ENCODE measurements at regions not wholly inside any gene's neighbourhood (a gene's known extent, or its start where the extent isn't known, plus 50 kb on each side); places are given as distances from the start of the nearest gene placed in this dataset.

DNA sequence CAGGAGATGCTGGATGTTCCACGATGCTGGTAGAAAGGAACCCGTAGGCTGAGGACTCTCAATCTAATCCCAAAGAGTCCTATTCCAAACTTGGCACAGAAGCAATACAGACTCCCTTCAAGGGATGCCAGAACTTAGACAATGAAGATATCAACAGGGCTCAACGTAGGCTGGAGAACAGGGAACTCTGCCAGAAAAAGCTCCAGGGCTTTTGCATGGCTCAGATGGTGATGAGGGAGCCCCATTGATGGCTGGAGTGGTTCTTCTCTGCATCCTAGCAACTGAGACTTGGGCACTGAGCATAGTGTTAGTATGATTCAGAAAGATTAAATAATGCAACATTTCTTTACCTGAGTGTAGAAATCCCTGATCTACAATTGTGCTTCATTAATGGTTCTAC, 117.2 kb upstream of the NCK2 start:
- Histone ChIP-seq H3F3A (ENCODE audit: insufficient read depth, low read length, poor library complexity, severe bottlenecking) (no peaks in the 10 kb centered on the region), H2AFZ (ENCODE audit: low read depth, low read length) (no peak overlapping the region), H3K9me3 (ENCODE audit: low read length) (no peaks in the 10 kb centered on the region), H3K4me2 (ENCODE audit: low read length) (no peak overlapping the region), H3K27me3 (ENCODE audit: insufficient read depth, low read depth, low read length) (no peaks in the 10 kb centered on the region), H3K9ac (ENCODE audit: low read length) (no peak overlapping the region), H3K9me2 (ENCODE audit: insufficient read depth, low read length) (no peaks in the 10 kb centered on the region), H3K36me3 (ENCODE audit: insufficient read depth, low read length) (no peaks in the 10 kb centered on the region), H3K4me3 (ENCODE audit: low read length) (no peak overlapping the region), H3K79me2 (replicated peaks; ENCODE audit: insufficient read depth, low read length) (no peaks in the 10 kb centered on the region), H4K20me1 (ENCODE audit: insufficient read depth) (no peaks in the 10 kb centered on the region), H3K27ac (ENCODE audit: low read length) (no peak overlapping the region)
- TF ChIP-seq SMC3 (conservative IDR thresholded peaks at IDR 0.05; ENCODE audit: poor library complexity) (no peak), RAD21 (conservative IDR thresholded peaks at IDR 0.05) (no peak), TAF1 (IDR thresholded peaks at IDR 0.05; ENCODE audit: low read depth) (no peak), EZH2 (IDR thresholded peaks at IDR 0.05; ENCODE audit: borderline replicate concordance, insufficient read depth, low read length, poor library complexity, severe bottlenecking) (no peak), POLR2AphosphoS5 (IDR thresholded peaks at IDR 0.05) (no peak), EP300 (conservative IDR thresholded peaks at IDR 0.05; ENCODE audit: poor library complexity, severe bottlenecking) (no peak), MXI1 (conservative IDR thresholded peaks at IDR 0.05; ENCODE audit: poor library complexity, severe bottlenecking) (no peak)
- TF ChIP-seq, protein P1, sequence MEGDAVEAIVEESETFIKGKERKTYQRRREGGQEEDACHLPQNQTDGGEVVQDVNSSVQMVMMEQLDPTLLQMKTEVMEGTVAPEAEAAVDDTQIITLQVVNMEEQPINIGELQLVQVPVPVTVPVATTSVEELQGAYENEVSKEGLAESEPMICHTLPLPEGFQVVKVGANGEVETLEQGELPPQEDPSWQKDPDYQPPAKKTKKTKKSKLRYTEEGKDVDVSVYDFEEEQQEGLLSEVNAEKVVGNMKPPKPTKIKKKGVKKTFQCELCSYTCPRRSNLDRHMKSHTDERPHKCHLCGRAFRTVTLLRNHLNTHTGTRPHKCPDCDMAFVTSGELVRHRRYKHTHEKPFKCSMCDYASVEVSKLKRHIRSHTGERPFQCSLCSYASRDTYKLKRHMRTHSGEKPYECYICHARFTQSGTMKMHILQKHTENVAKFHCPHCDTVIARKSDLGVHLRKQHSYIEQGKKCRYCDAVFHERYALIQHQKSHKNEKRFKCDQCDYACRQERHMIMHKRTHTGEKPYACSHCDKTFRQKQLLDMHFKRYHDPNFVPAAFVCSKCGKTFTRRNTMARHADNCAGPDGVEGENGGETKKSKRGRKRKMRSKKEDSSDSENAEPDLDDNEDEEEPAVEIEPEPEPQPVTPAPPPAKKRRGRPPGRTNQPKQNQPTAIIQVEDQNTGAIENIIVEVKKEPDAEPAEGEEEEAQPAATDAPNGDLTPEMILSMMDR (IDR thresholded peaks at IDR 0.05; ENCODE audit: poor library complexity, severe bottlenecking) = no peak
- TF ChIP-seq, protein P2, sequence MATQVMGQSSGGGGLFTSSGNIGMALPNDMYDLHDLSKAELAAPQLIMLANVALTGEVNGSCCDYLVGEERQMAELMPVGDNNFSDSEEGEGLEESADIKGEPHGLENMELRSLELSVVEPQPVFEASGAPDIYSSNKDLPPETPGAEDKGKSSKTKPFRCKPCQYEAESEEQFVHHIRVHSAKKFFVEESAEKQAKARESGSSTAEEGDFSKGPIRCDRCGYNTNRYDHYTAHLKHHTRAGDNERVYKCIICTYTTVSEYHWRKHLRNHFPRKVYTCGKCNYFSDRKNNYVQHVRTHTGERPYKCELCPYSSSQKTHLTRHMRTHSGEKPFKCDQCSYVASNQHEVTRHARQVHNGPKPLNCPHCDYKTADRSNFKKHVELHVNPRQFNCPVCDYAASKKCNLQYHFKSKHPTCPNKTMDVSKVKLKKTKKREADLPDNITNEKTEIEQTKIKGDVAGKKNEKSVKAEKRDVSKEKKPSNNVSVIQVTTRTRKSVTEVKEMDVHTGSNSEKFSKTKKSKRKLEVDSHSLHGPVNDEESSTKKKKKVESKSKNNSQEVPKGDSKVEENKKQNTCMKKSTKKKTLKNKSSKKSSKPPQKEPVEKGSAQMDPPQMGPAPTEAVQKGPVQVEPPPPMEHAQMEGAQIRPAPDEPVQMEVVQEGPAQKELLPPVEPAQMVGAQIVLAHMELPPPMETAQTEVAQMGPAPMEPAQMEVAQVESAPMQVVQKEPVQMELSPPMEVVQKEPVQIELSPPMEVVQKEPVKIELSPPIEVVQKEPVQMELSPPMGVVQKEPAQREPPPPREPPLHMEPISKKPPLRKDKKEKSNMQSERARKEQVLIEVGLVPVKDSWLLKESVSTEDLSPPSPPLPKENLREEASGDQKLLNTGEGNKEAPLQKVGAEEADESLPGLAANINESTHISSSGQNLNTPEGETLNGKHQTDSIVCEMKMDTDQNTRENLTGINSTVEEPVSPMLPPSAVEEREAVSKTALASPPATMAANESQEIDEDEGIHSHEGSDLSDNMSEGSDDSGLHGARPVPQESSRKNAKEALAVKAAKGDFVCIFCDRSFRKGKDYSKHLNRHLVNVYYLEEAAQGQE (IDR thresholded peaks at IDR 0.05; ENCODE audit: borderline replicate concordance) = no peak

DNA sequence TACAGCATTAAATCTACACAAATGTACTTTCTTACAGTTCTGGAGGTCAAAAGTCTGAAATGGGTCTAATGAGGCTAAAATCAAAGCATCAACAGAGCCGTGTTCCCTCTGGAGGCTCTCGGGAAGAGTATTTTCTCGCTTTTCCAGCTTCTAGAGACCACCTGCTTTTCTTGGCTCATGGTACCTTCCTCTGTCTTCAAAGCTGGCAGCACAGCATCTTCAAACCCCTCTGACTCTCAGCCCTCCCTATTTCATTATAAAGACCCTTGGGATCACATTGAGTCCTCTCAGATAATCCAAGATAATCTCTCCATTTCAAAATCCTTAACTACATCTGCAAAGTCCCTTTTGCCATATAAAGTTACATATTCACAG, 117.8 kb upstream of the NCK2 start:
- Histone ChIP-seq H2AFZ (ENCODE audit: low read depth, low read length) (no peak overlapping the region), H3K9me2 (ENCODE audit: insufficient read depth, low read length) (no peaks in the 10 kb centered on the region), H3F3A (ENCODE audit: insufficient read depth, low read length, poor library complexity, severe bottlenecking) (no peaks in the 10 kb centered on the region), H4K20me1 (ENCODE audit: insufficient read depth) (no peaks in the 10 kb centered on the region), H3K9ac (ENCODE audit: low read length) (no peak overlapping the region), H3K36me3 (ENCODE audit: insufficient read depth, low read length) (no peaks in the 10 kb centered on the region), H3K9me3 (ENCODE audit: low read length) (no peaks in the 10 kb centered on the region), H3K79me2 (replicated peaks; ENCODE audit: insufficient read depth, low read length) (no peaks in the 10 kb centered on the region), H3K27me3 (ENCODE audit: insufficient read depth, low read depth, low read length) (no peaks in the 10 kb centered on the region), H3K4me2 (ENCODE audit: low read length) (no peak overlapping the region), H3K4me3 (ENCODE audit: low read length) (no peak overlapping the region), H3K27ac (ENCODE audit: low read length) (no peak overlapping the region)
- no peak for TF ChIP-seq EZH2 (IDR thresholded peaks at IDR 0.05; ENCODE audit: borderline replicate concordance, insufficient read depth, low read length, poor library complexity, severe bottlenecking)
- TF ChIP-seq, protein P1 (IDR thresholded peaks at IDR 0.05; ENCODE audit: poor library complexity, severe bottlenecking) = no peak
- TF ChIP-seq EP300 (conservative IDR thresholded peaks at IDR 0.05; ENCODE audit: poor library complexity, severe bottlenecking) = no peak
- no peak for TF ChIP-seq RAD21 (conservative IDR thresholded peaks at IDR 0.05)
- TF ChIP-seq POLR2AphosphoS5 (IDR thresholded peaks at IDR 0.05) = no peak
- no peak for TF ChIP-seq MXI1 (conservative IDR thresholded peaks at IDR 0.05; ENCODE audit: poor library complexity, severe bottlenecking)
- no peak for TF ChIP-seq TAF1 (IDR thresholded peaks at IDR 0.05; ENCODE audit: low read depth)
- TF ChIP-seq, protein P2 (IDR thresholded peaks at IDR 0.05; ENCODE audit: borderline replicate concordance) = no peak
- no peak for TF ChIP-seq SMC3 (conservative IDR thresholded peaks at IDR 0.05; ENCODE audit: poor library complexity)
